ENCODE measurements at regions not wholly inside any gene's neighbourhood (a gene's known extent, or its start where the extent isn't known, plus 50 kb on each side); places are given as distances from the start of the nearest gene placed in this dataset.

DNA sequence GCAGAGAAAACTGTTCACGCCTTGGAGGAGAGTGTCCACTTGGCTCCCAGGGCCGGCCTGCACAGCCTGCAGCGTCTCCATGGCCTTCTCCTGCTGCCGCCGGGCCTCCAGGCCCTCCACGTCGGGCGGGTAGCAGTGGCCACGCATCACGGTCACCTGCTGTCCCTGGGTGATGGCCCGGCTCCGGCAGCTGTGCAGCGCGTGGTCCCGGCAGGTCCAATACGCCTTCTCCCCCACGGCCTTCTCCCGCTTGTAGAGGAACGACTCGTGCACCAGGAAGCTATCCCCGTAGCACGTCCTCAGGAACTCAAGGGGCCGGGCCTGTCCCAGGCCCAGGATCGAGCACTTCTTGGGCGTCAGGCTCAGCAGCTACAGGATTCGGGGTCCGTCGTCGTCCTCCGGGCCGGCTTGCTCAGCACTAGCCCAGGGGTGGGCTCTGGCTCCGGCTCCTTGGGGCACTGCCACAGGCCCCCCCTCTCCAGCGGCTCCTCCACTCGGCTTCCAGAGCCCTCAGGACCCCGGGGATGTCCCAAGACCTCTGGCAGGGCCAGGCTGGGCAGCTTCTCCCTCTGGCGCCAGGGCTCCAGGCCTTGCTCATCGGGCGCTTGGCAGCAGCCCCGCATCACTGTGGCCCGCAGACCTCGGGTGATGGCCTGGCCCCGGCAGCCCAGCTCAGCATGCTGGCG, 83.6 kb upstream of the FXR1 start:
- H3K23me2 ChIP-seq (ENCODE audit: insufficient read length, low read depth, low read length, poor library complexity, severe bottlenecking), result no peaks in the 10 kb centered on the region
- no peaks in the 10 kb centered on the region for H3K9me3 ChIP-seq (ENCODE audit: control insufficient read depth, low read depth, low read length)
- no peak overlapping the region for H3K4ac ChIP-seq (ENCODE audit: low read depth, low read length)
- H3K36me3 Mint-ChIP-seq (ENCODE audit: insufficient read depth in 1 of 3, low read depth in 3 of 3), result no peaks in the 10 kb centered on the region
- H2BK120ac ChIP-seq (ENCODE audit: low read depth, low read length, poor library complexity, severe bottlenecking), result no peak overlapping the region
- H3K14ac ChIP-seq (ENCODE audit: insufficient read depth, low read length), result no peak overlapping the region
- no peak overlapping the region for H3K4me2 ChIP-seq (ENCODE audit: insufficient read depth, insufficient read length, low read length)
- H3K27ac Mint-ChIP-seq, result no peak overlapping the region
- no peak overlapping the region for H2AK5ac ChIP-seq (ENCODE audit: insufficient read length, low read length)
- H4K20me1 ChIP-seq (ENCODE audit: control insufficient read depth, insufficient read depth, insufficient read length), result no peaks in the 10 kb centered on the region
- no peak overlapping the region for H4K91ac ChIP-seq (ENCODE audit: insufficient read length, low read depth, low read length)
- H2AFZ ChIP-seq (ENCODE audit: low read length), result no peak overlapping the region
- no peak overlapping the region for H3K23ac ChIP-seq (ENCODE audit: insufficient read length, low read depth, low read length)
- H3K56ac ChIP-seq (ENCODE audit: insufficient read length, low read depth, low read length), result no peak overlapping the region
- H3K27me3 ChIP-seq (ENCODE audit: insufficient read depth, low read length), result no peaks in the 10 kb centered on the region
- no peaks in the 10 kb centered on the region for H3K4me1 ChIP-seq (ENCODE audit: insufficient read depth, low read length)
- no peak for DNase-seq
- no peak overlapping the region for H3K4me3 Mint-ChIP-seq
- H2BK12ac ChIP-seq (ENCODE audit: insufficient read length, low read depth, low read length), result no peak overlapping the region
- no peaks in the 10 kb centered on the region; a peak in 1 of 4 replicates for H3K4me1 Mint-ChIP-seq
- no peaks in the 10 kb centered on the region for H3K79me2 ChIP-seq (ENCODE audit: insufficient read depth, low read length)
- TF ChIP-seq, protein P1, sequence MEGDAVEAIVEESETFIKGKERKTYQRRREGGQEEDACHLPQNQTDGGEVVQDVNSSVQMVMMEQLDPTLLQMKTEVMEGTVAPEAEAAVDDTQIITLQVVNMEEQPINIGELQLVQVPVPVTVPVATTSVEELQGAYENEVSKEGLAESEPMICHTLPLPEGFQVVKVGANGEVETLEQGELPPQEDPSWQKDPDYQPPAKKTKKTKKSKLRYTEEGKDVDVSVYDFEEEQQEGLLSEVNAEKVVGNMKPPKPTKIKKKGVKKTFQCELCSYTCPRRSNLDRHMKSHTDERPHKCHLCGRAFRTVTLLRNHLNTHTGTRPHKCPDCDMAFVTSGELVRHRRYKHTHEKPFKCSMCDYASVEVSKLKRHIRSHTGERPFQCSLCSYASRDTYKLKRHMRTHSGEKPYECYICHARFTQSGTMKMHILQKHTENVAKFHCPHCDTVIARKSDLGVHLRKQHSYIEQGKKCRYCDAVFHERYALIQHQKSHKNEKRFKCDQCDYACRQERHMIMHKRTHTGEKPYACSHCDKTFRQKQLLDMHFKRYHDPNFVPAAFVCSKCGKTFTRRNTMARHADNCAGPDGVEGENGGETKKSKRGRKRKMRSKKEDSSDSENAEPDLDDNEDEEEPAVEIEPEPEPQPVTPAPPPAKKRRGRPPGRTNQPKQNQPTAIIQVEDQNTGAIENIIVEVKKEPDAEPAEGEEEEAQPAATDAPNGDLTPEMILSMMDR (conservative IDR thresholded peaks at IDR 0.05), result no peak
- H3K27me3 Mint-ChIP-seq (ENCODE audit: low read depth), result no peaks in the 10 kb centered on the region
- no peak overlapping the region for H3K9ac ChIP-seq (ENCODE audit: extremely low read depth, insufficient read length, low read length)
- no peak overlapping the region for H2BK20ac ChIP-seq (ENCODE audit: low read depth, low read length, poor library complexity, severe bottlenecking)
- H2BK5ac ChIP-seq (ENCODE audit: insufficient read length, low read length), result no peak overlapping the region
- no peak overlapping the region for H4K5ac ChIP-seq (ENCODE audit: insufficient read length, low read depth, low read length)
- no peak overlapping the region for H3K18ac ChIP-seq (ENCODE audit: insufficient read length, low read depth, low read length)
- no CpG with 5 or more reads among the region's 43 CpGs for WGBS (ENCODE audit: extremely low coverage, insufficient read length, low lambda C conversion rate)
- no peak overlapping the region for H2BK15ac ChIP-seq (ENCODE audit: low read depth, low read length)
- H3T11ph ChIP-seq (ENCODE audit: low read length), result no peak overlapping the region
- no peak overlapping the region for H4K8ac ChIP-seq (replicated peaks; ENCODE audit: insufficient read length, low read depth, low read length)
- no peaks in the 10 kb centered on the region for H3K79me1 ChIP-seq (ENCODE audit: insufficient read depth, low read depth, low read length, poor library complexity, severe bottlenecking)
- H3K9me3 Mint-ChIP-seq, result no peaks in the 10 kb centered on the region
- H3K27ac ChIP-seq (ENCODE audit: insufficient read length, low read depth, low read length), result no peak overlapping the region
